ENCODE measurements at regions not wholly inside any gene's neighbourhood (a gene's known extent, or its start where the extent isn't known, plus 50 kb on each side); places are given as distances from the start of the nearest gene placed in this dataset.

- Histone ChIP-seq H2BK20ac (ENCODE audit: low read length) (no peak overlapping the region), H3K27me3 (replicated peaks in 1 of 4; ENCODE audit: control insufficient read depth in 3 of 4, extremely low read depth in 1 of 4, insufficient read depth in 3 of 4, low read length in 3 of 4) (no peaks in the 10 kb centered on the region), H3K4me1 (replicated peaks in 1 of 4; ENCODE audit: control insufficient read depth in 3 of 4, insufficient read depth in 4 of 4, low read length in 3 of 4) (no peaks in the 10 kb centered on the region), H3K36me3 (ENCODE audit: control insufficient read depth in 2 of 4, insufficient read depth in 4 of 4, low read length in 3 of 4) (no peaks in the 10 kb centered on the region), H4K8ac (ENCODE audit: extremely low read depth, insufficient read depth, low read length) (no peak overlapping the region), H3K4me2 (ENCODE audit: insufficient read depth in 1 of 2, low read depth in 2 of 2, low read length in 2 of 2) (no peak overlapping the region), H4K91ac (replicated peaks; ENCODE audit: insufficient read length, low read length) (no peak overlapping the region), H3K4me3 (ENCODE audit: extremely low read depth in 1 of 4, insufficient read depth in 2 of 4, low read depth in 3 of 4, low read length in 4 of 4) (no peak overlapping the region), H3K14ac (ENCODE audit: insufficient read length) (no peak overlapping the region), H3K9ac (replicated peaks in 1 of 4; ENCODE audit: extremely low read depth in 1 of 4, low read depth in 3 of 4, low read length in 3 of 4) (no peak overlapping the region), H3K79me1 (ENCODE audit: low read depth, low read length) (no peaks in the 10 kb centered on the region), H2AFZ (ENCODE audit: low read length) (no peak overlapping the region), H4K20me1 (replicated peaks in 1 of 2; ENCODE audit: control insufficient read depth in 1 of 2, insufficient read depth in 2 of 2, low read length in 2 of 2) (no peaks in the 10 kb centered on the region), H2BK5ac (ENCODE audit: low read depth, low read length) (no peak overlapping the region), H2BK12ac (ENCODE audit: low read depth, low read length) (no peak overlapping the region), H2AK5ac (ENCODE audit: low read depth, low read length) (no peak overlapping the region), H3K18ac (ENCODE audit: extremely low read depth, low read length) (no peak overlapping the region), H3K23me2 (ENCODE audit: low read depth, low read length) (no peaks in the 10 kb centered on the region), H2BK120ac (replicated peaks; ENCODE audit: low read depth, low read length) (no peak overlapping the region), H3K9me3 (ENCODE audit: insufficient read depth in 2 of 2, low read depth in 1 of 2, low read length in 1 of 2) (no peaks in the 10 kb centered on the region), H3K23ac (ENCODE audit: insufficient read length) (no peak overlapping the region), H2BK15ac (ENCODE audit: low read length) (no peak overlapping the region), H4K5ac (ENCODE audit: insufficient read length, low read depth, low read length) (no peak overlapping the region), H3K56ac (replicated peaks; ENCODE audit: insufficient read length, low read depth, low read length) (no peak overlapping the region), H3K27ac (ENCODE audit: low read depth, low read length) (no peak overlapping the region), H3K79me2 (ENCODE audit: control insufficient read depth in 1 of 2, insufficient read depth in 2 of 2, low read length in 2 of 2) (no peaks in the 10 kb centered on the region), H3K4ac (replicated peaks; ENCODE audit: insufficient read length, low read depth, low read length) (no peak overlapping the region)
- TF ChIP-seq KDM5A (IDR thresholded peaks at IDR 0.05; ENCODE audit: low read length) (no peak), HDAC6 (IDR thresholded peaks at IDR 0.05; ENCODE audit: low read depth, low read length) (no peak), ATF2 (IDR thresholded peaks at IDR 0.05; ENCODE audit: low read length) (no peak), RAD21 (IDR thresholded peaks at IDR 0.05 in 1 of 2, conservative IDR thresholded peaks at IDR 0.05 in 1 of 2; ENCODE audit: low read depth in 2 of 2, low read length in 2 of 2) (no peak), CTBP2 (IDR thresholded peaks at IDR 0.05; ENCODE audit: borderline replicate concordance, insufficient read depth, insufficient read length, low read length) (no peak), GABPA (IDR thresholded peaks at IDR 0.05; ENCODE audit: borderline replicate concordance, insufficient read depth, low read length) (no peak), SAP30 (IDR thresholded peaks at IDR 0.05; ENCODE audit: insufficient read depth, insufficient replicate concordance, low read length) (no peak), TAF7 (optimal IDR thresholded peaks at IDR 0.05; ENCODE audit: borderline replicate concordance, low read depth, low read length) (no peak), CREB1 (IDR thresholded peaks at IDR 0.05) (no peak)
- no peak for FAIRE-seq
- DNase-seq (ENCODE audit: low read depth in 1 of 2, low spot score in 2 of 2), result no peak
- ChIA-PET CTCF (ENCODE audit: partially characterized antibody) (no interaction called here), POLR2A (ENCODE audit: partially characterized antibody) (no interaction called here)
- WGBS, 2 experiments (ENCODE audit: extremely low coverage in 1 of 2, insufficient coverage in 1 of 2, insufficient read length in 1 of 2, insufficient replicate concordance in 2 of 2, low coverage in 1 of 2, low lambda C conversion rate in 2 of 2, missing lambda C conversion rate in 1 of 2), result 85% methylated on average over 1 of the region's 1 CpG; no CpG with 5 or more reads in 1 of the 2 experiments
Observed at GRCh38 chr6:120913486-120913885, 420.8 kb downstream of the TBC1D32 start.
